ENCODE measurements at regions not wholly inside any gene's neighbourhood (a gene's known extent, or its start where the extent isn't known, plus 50 kb on each side); places are given as distances from the start of the nearest gene placed in this dataset.

DNA sequence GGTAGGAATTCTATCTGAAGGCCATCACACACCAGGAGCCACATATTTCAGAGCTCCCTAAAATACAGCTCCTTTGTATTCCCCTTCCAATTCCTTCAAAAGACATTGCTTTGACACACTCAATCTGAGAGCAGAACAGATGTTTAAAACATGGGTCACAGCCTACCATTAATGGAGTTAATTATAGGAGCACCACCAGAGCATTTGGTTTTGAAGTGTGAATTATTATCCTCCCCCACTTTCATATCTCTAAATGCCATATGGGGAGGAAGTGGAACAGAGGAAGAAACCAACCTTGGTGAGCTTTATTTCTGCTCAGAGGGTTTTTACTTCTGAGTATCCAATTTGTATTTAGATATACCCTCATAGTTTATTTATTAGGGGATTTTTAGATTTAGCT is 50.7 kb upstream of the TNFRSF21 start:
- no peak overlapping the region for H3K4me3 ChIP-seq (ENCODE audit: low read depth in 1 of 3, low read length in 3 of 3)
- no peaks in the 10 kb centered on the region for H3K9me3 ChIP-seq (ENCODE audit: control insufficient read depth in 4 of 4, low read length in 3 of 4)
- H3K27me3 ChIP-seq (ENCODE audit: control insufficient read depth in 4 of 4, insufficient read depth in 4 of 4, low read length in 3 of 4) = no peaks in the 10 kb centered on the region
- no peaks in the 10 kb centered on the region for H3K4me1 ChIP-seq (ENCODE audit: control insufficient read depth in 4 of 4, insufficient read depth in 4 of 4, low read length in 3 of 4)
- TF ChIP-seq, protein P1, sequence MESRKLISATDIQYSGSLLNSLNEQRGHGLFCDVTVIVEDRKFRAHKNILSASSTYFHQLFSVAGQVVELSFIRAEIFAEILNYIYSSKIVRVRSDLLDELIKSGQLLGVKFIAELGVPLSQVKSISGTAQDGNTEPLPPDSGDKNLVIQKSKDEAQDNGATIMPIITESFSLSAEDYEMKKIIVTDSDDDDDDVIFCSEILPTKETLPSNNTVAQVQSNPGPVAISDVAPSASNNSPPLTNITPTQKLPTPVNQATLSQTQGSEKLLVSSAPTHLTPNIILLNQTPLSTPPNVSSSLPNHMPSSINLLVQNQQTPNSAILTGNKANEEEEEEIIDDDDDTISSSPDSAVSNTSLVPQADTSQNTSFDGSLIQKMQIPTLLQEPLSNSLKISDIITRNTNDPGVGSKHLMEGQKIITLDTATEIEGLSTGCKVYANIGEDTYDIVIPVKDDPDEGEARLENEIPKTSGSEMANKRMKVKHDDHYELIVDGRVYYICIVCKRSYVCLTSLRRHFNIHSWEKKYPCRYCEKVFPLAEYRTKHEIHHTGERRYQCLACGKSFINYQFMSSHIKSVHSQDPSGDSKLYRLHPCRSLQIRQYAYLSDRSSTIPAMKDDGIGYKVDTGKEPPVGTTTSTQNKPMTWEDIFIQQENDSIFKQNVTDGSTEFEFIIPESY (IDR thresholded peaks at IDR 0.05) = no peak
- TF ChIP-seq JUND (IDR thresholded peaks at IDR 0.05) = no peak
- no peak for DNase-seq (ENCODE audit: low spot score)
- H3K27ac ChIP-seq (ENCODE audit: low read depth in 1 of 2, low read length in 2 of 2) = no peak overlapping the region
- H3K9ac ChIP-seq (ENCODE audit: low read depth in 1 of 2, low read length in 2 of 2) = no peak overlapping the region
- H3K36me3 ChIP-seq (ENCODE audit: control insufficient read depth in 4 of 4, insufficient read depth in 3 of 4, low read depth in 1 of 4, low read length in 3 of 4) = no peaks in the 10 kb centered on the region

DNA sequence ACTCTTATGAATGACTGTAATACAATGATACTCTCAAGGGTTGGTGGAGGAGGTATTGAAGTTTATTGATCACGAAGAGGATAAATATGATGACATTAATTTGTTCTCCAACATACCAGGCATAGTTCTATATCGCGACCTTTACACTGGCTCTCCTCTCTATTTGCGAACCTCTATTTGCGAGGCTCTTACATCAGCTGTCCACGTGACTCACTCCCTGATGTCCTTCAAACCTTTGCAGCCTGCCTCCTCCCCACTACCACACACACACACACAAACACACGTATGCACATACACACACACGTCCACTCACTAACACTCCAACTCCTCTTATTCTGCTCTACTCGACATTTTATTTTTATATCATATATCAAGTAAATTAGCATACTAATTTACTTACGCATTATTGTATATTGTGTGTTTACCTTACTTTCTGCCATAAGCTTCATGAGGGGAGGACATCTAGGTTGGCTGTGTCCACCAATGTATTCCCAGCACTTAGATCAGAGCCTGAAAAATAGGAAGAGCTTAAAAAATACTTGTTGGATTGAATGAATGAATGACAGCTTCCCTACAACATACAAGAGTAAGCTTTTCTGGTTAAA is 53.3 kb upstream of the TNFRSF21 start:
- Histone ChIP-seq H3K9me3 (ENCODE audit: control insufficient read depth in 4 of 4, low read length in 3 of 4) (no peaks in the 10 kb centered on the region), H3K9ac (ENCODE audit: low read depth in 1 of 2, low read length in 2 of 2) (no peak overlapping the region), H3K36me3 (ENCODE audit: control insufficient read depth in 4 of 4, insufficient read depth in 3 of 4, low read depth in 1 of 4, low read length in 3 of 4) (no peaks in the 10 kb centered on the region), H3K4me3 (ENCODE audit: low read depth in 1 of 3, low read length in 3 of 3) (no peak overlapping the region), H3K4me1 (ENCODE audit: control insufficient read depth in 4 of 4, insufficient read depth in 4 of 4, low read length in 3 of 4) (no peaks in the 10 kb centered on the region), H3K27ac (ENCODE audit: low read depth in 1 of 2, low read length in 2 of 2) (no peak overlapping the region), H3K27me3 (ENCODE audit: control insufficient read depth in 4 of 4, insufficient read depth in 4 of 4, low read length in 3 of 4) (no peaks in the 10 kb centered on the region)
- TF ChIP-seq HNF4G (IDR thresholded peaks at IDR 0.05) = peak; percentile 29
- TF ChIP-seq GABPA (IDR thresholded peaks at IDR 0.05 in 1 of 2, conservative IDR thresholded peaks at IDR 0.05 in 1 of 2) = no peak
- no peak for TF ChIP-seq FOXA1 (IDR thresholded peaks at IDR 0.05)
- no peak for TF ChIP-seq EGR1 (IDR thresholded peaks at IDR 0.05; ENCODE audit: low read depth in 2 of 2)
- TF ChIP-seq RXRA (IDR thresholded peaks at IDR 0.05) = peak in 1 of 2 donors; percentile 21
- TF ChIP-seq, protein P2, sequence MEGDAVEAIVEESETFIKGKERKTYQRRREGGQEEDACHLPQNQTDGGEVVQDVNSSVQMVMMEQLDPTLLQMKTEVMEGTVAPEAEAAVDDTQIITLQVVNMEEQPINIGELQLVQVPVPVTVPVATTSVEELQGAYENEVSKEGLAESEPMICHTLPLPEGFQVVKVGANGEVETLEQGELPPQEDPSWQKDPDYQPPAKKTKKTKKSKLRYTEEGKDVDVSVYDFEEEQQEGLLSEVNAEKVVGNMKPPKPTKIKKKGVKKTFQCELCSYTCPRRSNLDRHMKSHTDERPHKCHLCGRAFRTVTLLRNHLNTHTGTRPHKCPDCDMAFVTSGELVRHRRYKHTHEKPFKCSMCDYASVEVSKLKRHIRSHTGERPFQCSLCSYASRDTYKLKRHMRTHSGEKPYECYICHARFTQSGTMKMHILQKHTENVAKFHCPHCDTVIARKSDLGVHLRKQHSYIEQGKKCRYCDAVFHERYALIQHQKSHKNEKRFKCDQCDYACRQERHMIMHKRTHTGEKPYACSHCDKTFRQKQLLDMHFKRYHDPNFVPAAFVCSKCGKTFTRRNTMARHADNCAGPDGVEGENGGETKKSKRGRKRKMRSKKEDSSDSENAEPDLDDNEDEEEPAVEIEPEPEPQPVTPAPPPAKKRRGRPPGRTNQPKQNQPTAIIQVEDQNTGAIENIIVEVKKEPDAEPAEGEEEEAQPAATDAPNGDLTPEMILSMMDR (IDR thresholded peaks at IDR 0.05; ENCODE audit: low read depth, low read length, missing input control) = no peak
- no peak for TF ChIP-seq NR2F2 (IDR thresholded peaks at IDR 0.05)
- TF ChIP-seq FOXA2 (IDR thresholded peaks at IDR 0.05) = no peak
- no peak for TF ChIP-seq YY1 (IDR thresholded peaks at IDR 0.05)
- TF ChIP-seq, protein P3, sequence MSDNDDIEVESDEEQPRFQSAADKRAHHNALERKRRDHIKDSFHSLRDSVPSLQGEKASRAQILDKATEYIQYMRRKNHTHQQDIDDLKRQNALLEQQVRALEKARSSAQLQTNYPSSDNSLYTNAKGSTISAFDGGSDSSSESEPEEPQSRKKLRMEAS (IDR thresholded peaks at IDR 0.05) = no peak
- TF ChIP-seq, protein P4, sequence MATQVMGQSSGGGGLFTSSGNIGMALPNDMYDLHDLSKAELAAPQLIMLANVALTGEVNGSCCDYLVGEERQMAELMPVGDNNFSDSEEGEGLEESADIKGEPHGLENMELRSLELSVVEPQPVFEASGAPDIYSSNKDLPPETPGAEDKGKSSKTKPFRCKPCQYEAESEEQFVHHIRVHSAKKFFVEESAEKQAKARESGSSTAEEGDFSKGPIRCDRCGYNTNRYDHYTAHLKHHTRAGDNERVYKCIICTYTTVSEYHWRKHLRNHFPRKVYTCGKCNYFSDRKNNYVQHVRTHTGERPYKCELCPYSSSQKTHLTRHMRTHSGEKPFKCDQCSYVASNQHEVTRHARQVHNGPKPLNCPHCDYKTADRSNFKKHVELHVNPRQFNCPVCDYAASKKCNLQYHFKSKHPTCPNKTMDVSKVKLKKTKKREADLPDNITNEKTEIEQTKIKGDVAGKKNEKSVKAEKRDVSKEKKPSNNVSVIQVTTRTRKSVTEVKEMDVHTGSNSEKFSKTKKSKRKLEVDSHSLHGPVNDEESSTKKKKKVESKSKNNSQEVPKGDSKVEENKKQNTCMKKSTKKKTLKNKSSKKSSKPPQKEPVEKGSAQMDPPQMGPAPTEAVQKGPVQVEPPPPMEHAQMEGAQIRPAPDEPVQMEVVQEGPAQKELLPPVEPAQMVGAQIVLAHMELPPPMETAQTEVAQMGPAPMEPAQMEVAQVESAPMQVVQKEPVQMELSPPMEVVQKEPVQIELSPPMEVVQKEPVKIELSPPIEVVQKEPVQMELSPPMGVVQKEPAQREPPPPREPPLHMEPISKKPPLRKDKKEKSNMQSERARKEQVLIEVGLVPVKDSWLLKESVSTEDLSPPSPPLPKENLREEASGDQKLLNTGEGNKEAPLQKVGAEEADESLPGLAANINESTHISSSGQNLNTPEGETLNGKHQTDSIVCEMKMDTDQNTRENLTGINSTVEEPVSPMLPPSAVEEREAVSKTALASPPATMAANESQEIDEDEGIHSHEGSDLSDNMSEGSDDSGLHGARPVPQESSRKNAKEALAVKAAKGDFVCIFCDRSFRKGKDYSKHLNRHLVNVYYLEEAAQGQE (IDR thresholded peaks at IDR 0.05) = no peak
- TF ChIP-seq RAD21 (IDR thresholded peaks at IDR 0.05) = no peak
- TF ChIP-seq HNF4A (conservative IDR thresholded peaks at IDR 0.05) = peak; percentile 63 to 76
- TF ChIP-seq, protein P5, sequence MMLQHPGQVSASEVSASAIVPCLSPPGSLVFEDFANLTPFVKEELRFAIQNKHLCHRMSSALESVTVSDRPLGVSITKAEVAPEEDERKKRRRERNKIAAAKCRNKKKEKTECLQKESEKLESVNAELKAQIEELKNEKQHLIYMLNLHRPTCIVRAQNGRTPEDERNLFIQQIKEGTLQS (IDR thresholded peaks at IDR 0.05) = peak; percentile 84
- TF ChIP-seq SP1 (IDR thresholded peaks at IDR 0.05) = peak; percentile 79
- TF ChIP-seq, protein P1 (IDR thresholded peaks at IDR 0.05) = no peak
- no peak for TF ChIP-seq JUND (IDR thresholded peaks at IDR 0.05)
- TF ChIP-seq TAF1 (conservative IDR thresholded peaks at IDR 0.05) = no peak
- no peak for DNase-seq (ENCODE audit: low spot score)
- 51% methylated on average over 10 of the region's 10 CpGs for WGBS
